ENCODE measurements at regions not wholly inside any gene's neighbourhood (a gene's known extent, or its start where the extent isn't known, plus 50 kb on each side); places are given as distances from the start of the nearest gene placed in this dataset.

- TF ChIP-seq, protein P1, sequence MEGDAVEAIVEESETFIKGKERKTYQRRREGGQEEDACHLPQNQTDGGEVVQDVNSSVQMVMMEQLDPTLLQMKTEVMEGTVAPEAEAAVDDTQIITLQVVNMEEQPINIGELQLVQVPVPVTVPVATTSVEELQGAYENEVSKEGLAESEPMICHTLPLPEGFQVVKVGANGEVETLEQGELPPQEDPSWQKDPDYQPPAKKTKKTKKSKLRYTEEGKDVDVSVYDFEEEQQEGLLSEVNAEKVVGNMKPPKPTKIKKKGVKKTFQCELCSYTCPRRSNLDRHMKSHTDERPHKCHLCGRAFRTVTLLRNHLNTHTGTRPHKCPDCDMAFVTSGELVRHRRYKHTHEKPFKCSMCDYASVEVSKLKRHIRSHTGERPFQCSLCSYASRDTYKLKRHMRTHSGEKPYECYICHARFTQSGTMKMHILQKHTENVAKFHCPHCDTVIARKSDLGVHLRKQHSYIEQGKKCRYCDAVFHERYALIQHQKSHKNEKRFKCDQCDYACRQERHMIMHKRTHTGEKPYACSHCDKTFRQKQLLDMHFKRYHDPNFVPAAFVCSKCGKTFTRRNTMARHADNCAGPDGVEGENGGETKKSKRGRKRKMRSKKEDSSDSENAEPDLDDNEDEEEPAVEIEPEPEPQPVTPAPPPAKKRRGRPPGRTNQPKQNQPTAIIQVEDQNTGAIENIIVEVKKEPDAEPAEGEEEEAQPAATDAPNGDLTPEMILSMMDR (IDR thresholded peaks at IDR 0.05 in 4 of 5, conservative IDR thresholded peaks at IDR 0.05 in 1 of 5), result no peak
- TF ChIP-seq POLR2A (IDR thresholded peaks at IDR 0.05), result no peak
These were observed 396.1 kb upstream of the KLF6 start for GRCh38 chr10:4181081-4181480.
